SK-N-MC (cell line): ENCODE measurements at regions not wholly inside any gene's neighbourhood (a gene's known extent, or its start where the extent isn't known, plus 50 kb on each side); places are given as distances from the start of the nearest gene placed in this dataset.

Experiments
- EZH2 ChIP-seq: fragments of 200-600 bp; sonication (generic); IDR thresholded peaks from one replicate; pipeline ENCODE4 v1.6.1; 2017; ENCODE audit warnings: antibody characterized with exemption
- FOXP2 ChIP-seq: optimal IDR thresholded peaks from 2 replicates; pipeline ENCODE3; 2011; ENCODE audit warnings: mild to moderate bottlenecking, moderate library complexity; ENCODE audit not compliant: insufficient read depth; ENCODE audit errors: extremely low read length, control extremely low read depth
- POLR2AphosphoS5 ChIP-seq: IDR thresholded peaks from 2 replicates; pipeline ENCODE4 v1.6.1; 2012; ENCODE audit warnings: mild to moderate bottlenecking, low read depth, low read length, borderline replicate concordance

GRCh38 chr2:8076448-8077342, 605.2 kb upstream of the ID2 start:
- no peak for TF ChIP-seq EZH2
- no peak for TF ChIP-seq POLR2AphosphoS5
- TF ChIP-seq FOXP2: no peak
